ENCODE measurements at regions not wholly inside any gene's neighbourhood (a gene's known extent, or its start where the extent isn't known, plus 50 kb on each side); places are given as distances from the start of the nearest gene placed in this dataset.

- no peak for DNase-seq (ENCODE audit: low spot score)
- no peak for TF ChIP-seq CTCF (conservative IDR thresholded peaks at IDR 0.05; ENCODE audit: low read depth)
- POLR2A ChIA-PET (ENCODE audit: low non-redundant PET): no interaction called here
- CTCF ChIA-PET: no interaction called here
- no peak overlapping the region for H3K27ac ChIP-seq
Observed at GRCh38 chr11:23997356-23997755, 499.5 kb upstream of the LUZP2 start.

- TF ChIP-seq CTCF (conservative IDR thresholded peaks at IDR 0.05; ENCODE audit: low read depth): no peak
- POLR2A ChIA-PET (ENCODE audit: low non-redundant PET): no interaction called here
- no peak overlapping the region for H3K27ac ChIP-seq
- CTCF ChIA-PET: interaction anchor here (0.6 kb wide), 1 partner anchor 70 kb away, joined by 3 read pairs; no protein-coding TSS in a partner anchor
- DNase-seq (ENCODE audit: low spot score): no peak
Observed at GRCh38 chr11:24005202-24005876, 491.5 kb upstream of the LUZP2 start.

GRCh38 chr11:24043842-24044241 is 453.0 kb upstream of the LUZP2 start:
- H3K27ac ChIP-seq: no peak overlapping the region
- ChIA-PET POLR2A (ENCODE audit: low non-redundant PET) (no interaction called here), CTCF (no interaction called here)
- DNase-seq (ENCODE audit: low spot score): no peak
- TF ChIP-seq CTCF (conservative IDR thresholded peaks at IDR 0.05; ENCODE audit: low read depth): no peak

- CTCF ChIA-PET: interaction anchor here (0.6 kb wide), 1 partner anchor 1133 kb away, joined by 3 read pairs; no protein-coding TSS in a partner anchor
- TF ChIP-seq CTCF (conservative IDR thresholded peaks at IDR 0.05; ENCODE audit: low read depth): no peak
- H3K27ac ChIP-seq: no peak overlapping the region
- POLR2A ChIA-PET (ENCODE audit: low non-redundant PET): no interaction called here
- DNase-seq (ENCODE audit: low spot score): no peak
Observed at GRCh38 chr11:24046731-24047130, 450.1 kb upstream of the LUZP2 start.

- DNase-seq (ENCODE audit: low spot score): no peak
- H3K27ac ChIP-seq: no peak overlapping the region
- CTCF ChIA-PET: no interaction called here
- POLR2A ChIA-PET (ENCODE audit: low non-redundant PET): no interaction called here
- TF ChIP-seq CTCF (conservative IDR thresholded peaks at IDR 0.05; ENCODE audit: low read depth): no peak
Observed at GRCh38 chr11:24056051-24056450, 440.8 kb upstream of the LUZP2 start.

GRCh38 chr11:24060125-24060524 is 436.7 kb upstream of the LUZP2 start:
- ChIA-PET CTCF (interaction anchor here (0.6 kb wide), 1 partner anchor 301 kb away, joined by 6 read pairs; no protein-coding TSS in a partner anchor), POLR2A (ENCODE audit: low non-redundant PET) (interaction anchor here (0.6 kb wide), 1 partner anchor 1005 kb away, joined by 5 read pairs; no protein-coding TSS in a partner anchor)
- no peak for DNase-seq (ENCODE audit: low spot score)
- TF ChIP-seq CTCF (conservative IDR thresholded peaks at IDR 0.05; ENCODE audit: low read depth): no peak
- no peak overlapping the region for H3K27ac ChIP-seq

Measured in RWPE1 (cell line).